GF-D8 (cell line): ENCODE measurements at regions not wholly inside any gene's neighbourhood (a gene's known extent, or its start where the extent isn't known, plus 50 kb on each side); places are given as distances from the start of the nearest gene placed in this dataset.

Experiments
- DNase-seq: peaks from one replicate; lab custom pipeline; 2025; lab: John Stamatoyannopoulos, UW

- no peak for DNase-seq
These were observed 104.6 kb downstream of the AMY1C start for GRCh38 chr1:103854279-103854678.

- DNase-seq = no peak
These were observed 110.0 kb downstream of the AMY1C start for GRCh38 chr1:103859721-103860120.

- DNase-seq = no peak
These were observed 149.1 kb downstream of the AMY1C start for GRCh38 chr1:103898576-103899345.

GRCh38 chr1:103900005-103900404 lies 150.3 kb downstream of the AMY1C start:
- DNase-seq = no peak

GRCh38 chr1:103901072-103901471 lies 151.4 kb downstream of the AMY1C start:
- no peak for DNase-seq

GRCh38 chr1:103905363-103905762 lies 155.7 kb downstream of the AMY1C start:
- DNase-seq = no peak

- no peak for DNase-seq
These were observed 161.8 kb downstream of the AMY1C start for GRCh38 chr1:103911450-103911849.

GRCh38 chr1:103917795-103918194 lies 168.1 kb downstream of the AMY1C start:
- no peak for DNase-seq

GRCh38 chr1:103931891-103932290 lies 182.2 kb downstream of the AMY1C start:
- DNase-seq = no peak

GRCh38 chr1:103937763-103938357 lies 188.2 kb downstream of the AMY1C start:
- no peak for DNase-seq

GRCh38 chr1:103941086-103941485 lies 191.4 kb downstream of the AMY1C start:
- DNase-seq = no peak

GRCh38 chr1:103942029-103942428 lies 192.3 kb downstream of the AMY1C start:
- no peak for DNase-seq

- DNase-seq = no peak
These were observed 196.1 kb downstream of the AMY1C start for GRCh38 chr1:103945774-103946173.

- DNase-seq = no peak
These were observed 198.8 kb downstream of the AMY1C start for GRCh38 chr1:103948526-103948925.

- DNase-seq = no peak
These were observed 200.1 kb downstream of the AMY1C start for GRCh38 chr1:103949779-103950178.

GRCh38 chr1:103953386-103953785 lies 203.7 kb downstream of the AMY1C start:
- DNase-seq = no peak

GRCh38 chr1:103958699-103959098 lies 209.0 kb downstream of the AMY1C start:
- no peak for DNase-seq

GRCh38 chr1:103959565-103959964 lies 209.9 kb downstream of the AMY1C start:
- no peak for DNase-seq

- no peak for DNase-seq
These were observed 210.3 kb downstream of the AMY1C start for GRCh38 chr1:103960045-103960444.

- no peak for DNase-seq
These were observed 211.0 kb downstream of the AMY1C start for GRCh38 chr1:103960710-103961109.

- DNase-seq = no peak
These were observed 237.1 kb downstream of the AMY1C start for GRCh38 chr1:103986792-103987191.

- DNase-seq = no peak
These were observed 247.9 kb downstream of the AMY1C start for GRCh38 chr1:103997631-103998030.

GRCh38 chr1:104018922-104019674 lies 269.4 kb downstream of the AMY1C start:
- DNase-seq = no peak
